Mucosa of descending colon (tissue), 3 donors: ENCODE measurements at regions not wholly inside any gene's neighbourhood (a gene's known extent, or its start where the extent isn't known, plus 50 kb on each side); places are given as distances from the start of the nearest gene placed in this dataset.

Experiments
- ATAC-seq: fragments of 200-7000 bp; cut with Tn5 transposase; one replicate; pipeline ENCODE4 v1.9.1; 2020; ENCODE audit warnings: mild to moderate bottlenecking, moderate library complexity
- DNase-seq, 3 donors: peaks; one replicate each; pipeline ENCODE4 v3.0.0-alpha.2; 2020
- H3K36me3 ChIP-seq: fragments of 200-600 bp; one replicate; pipeline ENCODE4 v1.8.0; 2021; ENCODE audit warnings: low read depth, mild to moderate bottlenecking
- H3K4me1 ChIP-seq: fragments of 200-600 bp; one replicate; pipeline ENCODE4 v1.8.0; 2021; ENCODE audit warnings: low read depth, mild to moderate bottlenecking
- H3K4me3 ChIP-seq: fragments of 200-600 bp; one replicate; pipeline ENCODE4 v1.8.0; 2021; ENCODE audit warnings: mild to moderate bottlenecking
- H3K9me3 ChIP-seq: fragments of 200-600 bp; one replicate; pipeline ENCODE4 v1.8.0; 2021; ENCODE audit warnings: mild to moderate bottlenecking
- intact Hi-C, 2 donors: fragments of 100-400 bp; cut with DNase I in 1 of 2; cut with micrococcal nuclease in 1 of 2; formaldehyde crosslinking; loops; one replicate each; pipeline versions ENCODE4 v1.11.0 to v1.11.1; 2022; cut with DNase I, micrococcal nuclease
- TF ChIP-seq, protein P1 (sequence below): fragments of 200-600 bp; IDR thresholded peaks from one replicate; pipeline ENCODE4 v1.8.0; 2022; ENCODE audit warnings: antibody characterized with exemption, mild to moderate bottlenecking
- donor health status: DM: no; HTN: no; CAD: no; lungs with moderate emphysema.
- donor health status: DM: no; HTN: no; CAD: no.
- donor health status: DM: no; HTN: yes; CAD: no.

GRCh38 chr15:75138016-75138999 lies 63.4 kb upstream of the C15orf39 start:
- Histone ChIP-seq H3K36me3 (no peaks in the 10 kb centered on the region), H3K4me3 (no peak overlapping the region), H3K9me3 (peaks cover 19% of the 10 kb centered on the region), H3K4me1 (no peaks in the 10 kb centered on the region)
- TF ChIP-seq, protein P1, sequence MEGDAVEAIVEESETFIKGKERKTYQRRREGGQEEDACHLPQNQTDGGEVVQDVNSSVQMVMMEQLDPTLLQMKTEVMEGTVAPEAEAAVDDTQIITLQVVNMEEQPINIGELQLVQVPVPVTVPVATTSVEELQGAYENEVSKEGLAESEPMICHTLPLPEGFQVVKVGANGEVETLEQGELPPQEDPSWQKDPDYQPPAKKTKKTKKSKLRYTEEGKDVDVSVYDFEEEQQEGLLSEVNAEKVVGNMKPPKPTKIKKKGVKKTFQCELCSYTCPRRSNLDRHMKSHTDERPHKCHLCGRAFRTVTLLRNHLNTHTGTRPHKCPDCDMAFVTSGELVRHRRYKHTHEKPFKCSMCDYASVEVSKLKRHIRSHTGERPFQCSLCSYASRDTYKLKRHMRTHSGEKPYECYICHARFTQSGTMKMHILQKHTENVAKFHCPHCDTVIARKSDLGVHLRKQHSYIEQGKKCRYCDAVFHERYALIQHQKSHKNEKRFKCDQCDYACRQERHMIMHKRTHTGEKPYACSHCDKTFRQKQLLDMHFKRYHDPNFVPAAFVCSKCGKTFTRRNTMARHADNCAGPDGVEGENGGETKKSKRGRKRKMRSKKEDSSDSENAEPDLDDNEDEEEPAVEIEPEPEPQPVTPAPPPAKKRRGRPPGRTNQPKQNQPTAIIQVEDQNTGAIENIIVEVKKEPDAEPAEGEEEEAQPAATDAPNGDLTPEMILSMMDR, result no peak
- DNase-seq, result no peak
- no peak for ATAC-seq
- intact Hi-C loops, result no loop called here

GRCh38 chr15:75140080-75140879 lies 61.4 kb upstream of the C15orf39 start:
- DNase-seq, result no peak
- TF ChIP-seq, protein P1, result no peak
- no peaks in the 10 kb centered on the region for H3K4me1 ChIP-seq
- intact Hi-C loops, result no loop called here
- H3K36me3 ChIP-seq, result no peaks in the 10 kb centered on the region
- no peak for ATAC-seq
- H3K9me3 ChIP-seq, result peaks cover 37% of the 10 kb centered on the region
- no peak overlapping the region for H3K4me3 ChIP-seq

DNA sequence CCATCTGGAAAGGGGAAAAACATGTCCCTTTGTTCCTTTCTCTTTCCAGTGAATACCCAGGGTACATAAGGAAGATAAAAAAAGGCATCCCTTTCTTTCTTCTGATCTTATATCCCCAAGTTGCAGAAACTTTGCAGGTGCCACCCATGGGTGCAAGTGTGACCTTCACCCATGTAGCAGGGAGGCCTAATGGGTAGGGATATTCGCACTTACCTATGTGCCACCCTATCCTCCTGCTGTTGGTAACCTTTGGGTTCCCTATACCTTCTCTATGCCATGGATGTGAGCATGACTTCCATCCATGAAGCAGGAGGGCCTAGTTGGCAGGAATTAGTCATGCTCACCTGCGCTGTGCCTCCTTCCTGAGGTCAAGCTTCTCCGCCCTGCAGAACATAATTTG lies 59.2 kb upstream of the C15orf39 start:
- H3K9me3 ChIP-seq, result peaks cover 43% of the 10 kb centered on the region

DNA sequence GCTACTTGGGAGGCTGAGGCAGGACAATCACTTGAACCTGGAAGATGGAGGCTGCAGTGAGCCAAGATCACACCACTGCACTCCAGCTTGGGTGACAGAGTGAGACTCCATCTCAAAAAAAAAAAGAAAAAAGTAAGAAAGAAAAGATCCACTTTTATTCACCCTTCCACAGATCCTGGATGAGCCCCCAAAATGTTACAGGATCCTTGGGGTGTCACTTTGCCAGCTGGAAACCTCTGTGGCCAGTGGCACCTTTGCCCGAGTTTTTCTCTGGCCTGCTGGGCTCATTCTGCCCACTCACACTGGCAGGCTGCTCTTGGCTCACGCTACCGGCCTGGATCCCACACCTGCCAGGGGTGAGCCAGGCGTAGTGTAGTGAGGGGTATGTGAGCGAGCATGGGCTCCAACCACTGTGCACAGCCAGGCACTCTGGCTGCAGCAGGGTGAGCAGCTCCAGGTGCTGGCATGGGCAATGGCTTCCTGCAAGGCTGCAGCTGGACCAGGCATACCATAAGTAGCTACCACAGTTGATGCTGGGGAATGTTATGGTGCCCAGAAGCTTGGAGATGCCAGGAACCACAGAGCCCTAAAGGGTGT lies 57.8 kb upstream of the C15orf39 start:
- intact Hi-C loops, result no loop called here
- Histone ChIP-seq H3K36me3 (no peaks in the 10 kb centered on the region), H3K4me1 (no peaks in the 10 kb centered on the region), H3K9me3 (peaks cover 47% of the 10 kb centered on the region), H3K4me3 (no peak overlapping the region)
- DNase-seq, result no peak
- ATAC-seq, result no peak
- TF ChIP-seq, protein P1, result no peak

More for the DNA sequence above, 59.2 kb upstream of the C15orf39 start:
- H3K36me3 ChIP-seq, result no peaks in the 10 kb centered on the region
- H3K4me1 ChIP-seq, result no peaks in the 10 kb centered on the region
- DNase-seq (no peak), ATAC-seq (no peak)
- intact Hi-C loops, result no loop called here
- H3K4me3 ChIP-seq, result no peak overlapping the region
- TF ChIP-seq, protein P1, result no peak

- H3K36me3 ChIP-seq, result no peaks in the 10 kb centered on the region
- no peaks in the 10 kb centered on the region for H3K4me1 ChIP-seq
- TF ChIP-seq, protein P1, result no peak
- ATAC-seq (no peak), DNase-seq (no peak)
- H3K9me3 ChIP-seq, result peaks cover 47% of the 10 kb centered on the region
- no peak overlapping the region for H3K4me3 ChIP-seq
- intact Hi-C loops, result no loop called here
Measured at GRCh38 chr15:75145027-75145841, 56.4 kb upstream of the C15orf39 start.
